Stimulated activated effector memory CD8-positive, alpha-beta T cell treated with anti-CD3 and anti-CD28 coated beads, Interleukin-12 subunit alpha, Interleukin-12 subunit beta, amount 100 ng/mL, for 72 hours (primary cell): ENCODE measurements at regions not wholly inside any gene's neighbourhood (a gene's known extent, or its start where the extent isn't known, plus 50 kb on each side); places are given as distances from the start of the nearest gene placed in this dataset.
"Not testable (repeated sequence)": the region's sequence is repeated elsewhere in the genome, so short reads cannot be mapped to it uniquely, and the experiment has no call there.

Source experiments
- ATAC-seq: fragments of 150-1000 bp; cut with Tn5 transposase; 2 replicates; pipeline ENCODE4 v1.10.0; 2021
- DNase-seq, 2 donors: peaks; one replicate each; pipeline ENCODE4 v3.0.0; 2021 to 2022; ENCODE audit warnings: low spot score in 2 of 2
- H3K27ac Mint-ChIP-seq: one replicate; pipeline ENCODE4 v1.8.0; 2022; ENCODE audit warnings: mild to moderate bottlenecking, mixed read lengths
- H3K36me3 Mint-ChIP-seq: one replicate; pipeline ENCODE4 v1.8.0; 2022; ENCODE audit warnings: mild to moderate bottlenecking, mixed read lengths
- H3K4me1 Mint-ChIP-seq: one replicate; pipeline ENCODE4 v1.8.0; 2022; ENCODE audit warnings: mixed read lengths
- H3K4me3 Mint-ChIP-seq: one replicate; pipeline ENCODE4 v1.8.0; 2022; ENCODE audit warnings: mild to moderate bottlenecking, mixed read lengths
- H3K9me3 Mint-ChIP-seq: one replicate; pipeline ENCODE4 v1.8.0; 2022; ENCODE audit warnings: mixed read lengths

DNA sequence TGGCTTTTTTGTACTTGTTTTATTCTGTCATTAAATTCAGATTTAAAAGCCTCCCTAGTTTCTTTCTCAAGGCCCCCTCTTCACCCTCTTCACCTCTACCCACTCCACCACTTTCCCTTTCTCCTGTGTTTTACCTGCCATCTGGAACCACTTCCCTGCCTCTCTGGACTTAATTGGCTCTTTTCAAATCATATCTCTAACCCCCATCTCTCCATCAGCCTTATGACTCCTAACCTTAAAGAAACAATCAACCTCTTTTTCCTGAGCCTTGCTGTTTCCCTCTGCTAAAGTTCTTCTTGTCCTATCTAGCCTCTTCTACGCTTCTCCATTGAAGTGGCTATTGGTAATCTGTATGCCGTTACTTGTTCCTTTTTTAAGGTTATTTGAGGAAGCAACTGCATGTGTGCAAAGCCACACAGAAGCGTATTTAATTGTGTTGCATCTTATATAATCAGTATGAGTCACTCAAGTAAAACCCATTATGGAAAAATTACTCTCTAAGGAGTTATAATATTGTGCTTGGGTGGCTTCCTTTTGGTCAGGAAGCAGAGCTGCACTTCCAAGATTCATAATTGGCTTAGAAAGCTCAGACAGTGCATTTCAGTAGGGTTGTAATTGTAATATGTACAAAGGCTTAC, 653.6 kb upstream of the ITGA1 start:
- Mint-ChIP-seq H3K4me1 (no peaks in the 10 kb centered on the region), H3K36me3 (no peaks in the 10 kb centered on the region), H3K4me3 (no peak overlapping the region), H3K27ac (no peak overlapping the region), H3K9me3 (peaks cover 4% of the 10 kb centered on the region)
- DNase-seq (no peak), ATAC-seq (no peak)

DNA sequence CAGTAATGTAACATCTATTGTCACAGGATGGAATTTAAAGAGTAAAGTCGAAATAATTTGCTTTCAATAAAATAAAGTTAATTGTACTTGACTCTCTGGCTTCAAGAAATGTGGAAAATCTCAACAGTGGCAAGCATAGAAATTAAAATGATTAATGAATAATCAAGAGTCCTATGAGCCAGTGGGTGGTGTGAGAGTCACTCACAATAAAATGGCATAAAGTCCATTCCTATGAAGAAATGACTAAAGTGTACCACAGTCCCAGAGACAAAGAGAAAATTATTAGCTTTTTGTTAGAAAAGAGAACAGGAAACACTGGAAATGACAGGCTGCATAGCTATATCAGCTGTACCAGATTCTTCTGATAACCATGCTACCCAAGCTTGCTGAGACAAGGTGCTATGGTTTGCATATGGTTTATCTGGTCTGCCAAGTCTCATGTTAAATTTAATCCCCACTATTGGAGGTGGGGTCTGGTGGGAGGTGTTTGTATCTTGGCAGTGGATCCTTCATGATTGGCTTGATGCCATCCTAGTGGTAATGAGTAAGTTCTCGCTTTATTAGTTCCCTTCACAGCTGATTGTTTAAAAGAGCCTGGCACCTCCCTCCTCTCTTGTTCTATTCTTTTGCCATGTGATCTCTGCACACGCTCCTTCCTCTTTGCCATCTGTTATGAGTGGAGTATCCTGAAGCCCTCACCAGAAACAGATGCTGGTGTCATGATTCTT, 647.7 kb upstream of the ITGA1 start:
- no peak for DNase-seq
- Mint-ChIP-seq H3K4me1 (no peaks in the 10 kb centered on the region), H3K36me3 (no peaks in the 10 kb centered on the region), H3K9me3 (peaks cover 5% of the 10 kb centered on the region), H3K27ac (no peak overlapping the region), H3K4me3 (no peak overlapping the region)
- peak; percentile 13 for ATAC-seq

DNA sequence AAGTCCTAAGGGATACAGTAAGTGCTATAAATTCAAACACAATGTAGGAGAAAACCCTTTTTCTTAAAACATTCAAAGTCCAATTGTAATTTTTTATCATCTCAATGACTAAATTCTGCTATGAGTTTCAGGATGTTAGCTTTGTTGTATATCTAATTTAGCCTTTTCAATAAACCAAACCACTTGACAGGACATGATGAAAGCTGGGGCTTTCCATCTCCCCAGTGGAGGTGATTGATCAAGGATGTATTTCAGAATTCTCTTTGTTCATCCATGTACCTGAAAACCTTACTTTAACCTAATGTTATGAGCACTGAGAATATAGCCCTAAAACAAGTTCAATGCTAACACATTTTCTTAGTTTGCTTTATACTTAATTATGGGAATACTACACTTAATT, 639.0 kb upstream of the ITGA1 start:
- Mint-ChIP-seq H3K9me3 (no peaks in the 10 kb centered on the region), H3K4me3 (no peak overlapping the region), H3K36me3 (no peaks in the 10 kb centered on the region), H3K27ac (no peak overlapping the region), H3K4me1 (no peaks in the 10 kb centered on the region)
- no peak for DNase-seq
- ATAC-seq = no peak

DNA sequence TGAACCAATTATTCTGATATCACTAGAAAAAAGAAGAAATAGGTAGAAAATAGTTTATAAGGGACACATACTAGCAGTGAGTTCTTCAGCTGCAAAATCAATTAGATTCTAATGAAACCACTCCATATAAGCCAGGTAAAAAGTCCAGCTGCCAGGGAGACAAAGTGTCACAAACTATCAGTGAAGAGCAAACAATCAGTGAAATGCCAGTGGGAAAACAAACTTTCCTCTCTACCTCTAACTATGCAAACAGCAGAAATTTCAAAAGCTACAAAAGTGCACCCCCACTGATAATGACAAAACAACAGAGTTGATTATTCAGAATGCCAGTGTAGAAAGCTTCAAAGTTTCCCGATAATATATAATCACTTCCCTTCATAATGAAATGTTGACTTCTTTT, 637.2 kb upstream of the ITGA1 start:
- no peaks in the 10 kb centered on the region for H3K36me3 Mint-ChIP-seq
- peaks cover 5% of the 10 kb centered on the region for H3K9me3 Mint-ChIP-seq
- no peaks in the 10 kb centered on the region for H3K4me1 Mint-ChIP-seq
- ATAC-seq (no peak), DNase-seq (no peak)
- H3K27ac Mint-ChIP-seq = no peak overlapping the region
- no peak overlapping the region for H3K4me3 Mint-ChIP-seq

DNA sequence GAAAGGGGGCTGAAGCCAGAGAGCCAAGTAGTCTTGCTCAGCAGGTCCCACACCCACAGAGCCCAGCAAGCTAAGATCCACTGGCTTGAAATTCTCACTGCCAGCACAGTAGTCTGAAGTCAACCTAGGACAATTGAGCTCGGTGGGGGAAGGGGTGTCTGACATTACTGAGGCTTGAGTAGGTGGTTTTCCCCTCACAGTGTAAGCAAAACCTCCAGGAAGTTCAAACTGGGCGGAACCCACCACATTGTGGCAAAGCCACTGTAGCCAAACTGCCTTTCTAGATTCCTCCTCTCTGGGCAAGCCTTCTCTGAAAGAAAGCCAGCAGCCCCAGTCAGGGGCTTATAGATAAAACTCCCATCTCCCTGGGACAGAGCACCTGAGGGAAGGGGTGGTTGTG, 630.9 kb upstream of the ITGA1 start:
- peaks cover 16% of the 10 kb centered on the region for H3K9me3 Mint-ChIP-seq
- not testable (repeated sequence) for H3K4me3 Mint-ChIP-seq, H3K4me1 Mint-ChIP-seq, H3K36me3 Mint-ChIP-seq, H3K27ac Mint-ChIP-seq, DNase-seq
- peak; percentile 11 for ATAC-seq

DNA sequence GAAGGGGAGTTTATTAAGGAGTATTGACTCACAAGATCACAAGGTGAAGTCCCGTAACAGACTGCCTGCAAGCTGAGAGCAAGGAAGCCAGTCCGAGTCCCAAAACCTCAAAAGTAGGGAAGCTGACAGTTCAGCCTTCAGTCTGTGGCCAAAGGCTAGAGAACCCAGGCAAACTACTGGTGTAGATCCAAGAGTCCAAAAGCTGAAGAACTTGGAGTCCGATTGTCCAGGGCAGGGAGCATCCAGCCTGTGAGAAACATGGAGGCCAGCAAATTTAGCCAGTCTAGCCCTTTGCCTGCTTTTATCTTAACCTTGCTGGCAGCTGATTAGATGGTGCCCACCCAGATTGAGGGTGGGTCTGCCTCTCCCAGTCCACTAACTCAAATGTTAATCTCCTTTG, 621.9 kb upstream of the ITGA1 start:
- H3K9me3 Mint-ChIP-seq, H3K27ac Mint-ChIP-seq, DNase-seq, ATAC-seq, H3K4me3 Mint-ChIP-seq, H3K4me1 Mint-ChIP-seq, H3K36me3 Mint-ChIP-seq: not testable (repeated sequence)

DNA sequence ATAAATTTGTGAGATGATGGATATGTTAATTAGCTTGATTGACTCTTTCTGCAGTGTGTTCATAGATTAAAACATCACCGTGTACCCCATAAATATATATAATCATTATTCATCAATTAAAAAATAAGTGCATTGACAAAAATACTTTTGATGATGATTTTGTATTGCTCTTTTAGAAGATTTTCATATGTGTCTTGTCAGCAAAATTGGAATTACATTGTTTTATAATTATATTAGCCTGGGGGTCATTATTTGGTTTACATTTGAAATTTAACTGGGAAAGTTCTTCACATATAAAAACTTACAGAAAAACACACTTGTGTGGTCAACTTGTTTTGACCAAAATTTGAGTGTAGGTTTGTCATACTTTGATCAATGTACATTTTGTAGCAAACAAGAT, 614.6 kb upstream of the ITGA1 start:
- DNase-seq (no peak), ATAC-seq (no peak)
- Mint-ChIP-seq H3K4me1 (no peaks in the 10 kb centered on the region), H3K4me3 (no peak overlapping the region), H3K27ac (no peak overlapping the region), H3K9me3 (peaks cover 3% of the 10 kb centered on the region), H3K36me3 (no peaks in the 10 kb centered on the region)

DNA sequence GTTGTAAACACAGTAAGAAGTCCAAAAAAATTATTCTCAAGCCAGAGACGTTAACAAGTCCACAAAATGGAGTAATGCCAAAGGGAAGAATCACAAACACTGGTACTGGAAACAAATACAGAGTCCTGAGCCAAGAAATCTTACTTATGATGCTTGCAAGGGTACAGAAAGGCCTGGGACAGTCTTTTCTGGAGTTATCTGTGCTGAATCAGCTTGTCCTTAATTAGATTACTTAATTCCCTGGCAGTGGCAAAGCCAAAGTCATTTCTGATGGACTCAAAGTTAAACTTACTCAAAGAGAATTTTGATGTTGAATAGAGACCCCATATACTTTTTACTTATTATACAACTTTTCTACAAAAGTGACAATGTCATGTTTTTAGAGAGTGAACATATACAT, 610.5 kb upstream of the ITGA1 start:
- H3K27ac Mint-ChIP-seq = no peak overlapping the region
- no peak overlapping the region for H3K4me3 Mint-ChIP-seq
- H3K9me3 Mint-ChIP-seq = peaks cover 7% of the 10 kb centered on the region
- DNase-seq = no peak
- no peaks in the 10 kb centered on the region for H3K4me1 Mint-ChIP-seq
- no peaks in the 10 kb centered on the region for H3K36me3 Mint-ChIP-seq
- no peak for ATAC-seq

DNA sequence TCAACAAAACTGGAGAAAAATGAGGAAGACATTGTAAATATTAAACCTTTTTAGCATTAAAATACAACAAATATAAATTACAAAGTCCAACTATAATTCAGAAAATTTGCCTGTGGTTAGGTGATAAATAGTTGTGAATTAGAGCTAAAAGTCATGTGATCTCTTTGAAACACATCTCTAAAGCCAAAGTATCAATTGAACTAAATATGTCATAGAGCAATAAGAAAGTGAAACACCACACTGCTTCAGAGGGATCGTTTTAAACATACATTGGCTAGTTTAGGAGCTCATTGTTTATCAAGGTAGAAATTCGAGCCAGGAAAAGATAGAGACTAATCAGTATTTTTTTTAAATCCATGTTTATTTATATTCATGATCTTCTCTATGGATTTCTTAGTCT, 606.3 kb upstream of the ITGA1 start:
- H3K36me3 Mint-ChIP-seq = no peaks in the 10 kb centered on the region
- no peak overlapping the region for H3K27ac Mint-ChIP-seq
- no peak overlapping the region for H3K4me3 Mint-ChIP-seq
- H3K4me1 Mint-ChIP-seq = no peaks in the 10 kb centered on the region
- DNase-seq (no peak), ATAC-seq (no peak)
- peaks cover 4% of the 10 kb centered on the region for H3K9me3 Mint-ChIP-seq

DNA sequence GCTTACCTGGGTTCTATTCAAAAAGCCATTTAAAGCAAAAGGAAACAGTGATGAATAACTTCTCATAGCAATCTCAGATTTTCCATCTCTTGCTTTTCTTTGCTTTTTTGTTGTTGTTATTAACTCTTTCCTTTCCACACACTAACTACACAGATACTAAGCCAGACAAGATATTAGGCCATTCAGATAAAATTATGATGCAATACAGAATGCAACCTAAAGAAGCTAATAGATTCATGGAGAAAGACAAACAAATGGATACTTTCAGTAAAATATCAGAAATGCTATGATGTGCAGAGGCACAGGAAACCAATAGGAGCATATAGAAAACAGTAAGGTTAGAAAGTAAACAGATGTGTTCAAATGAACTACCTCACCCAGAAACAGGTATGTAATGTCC, 597.0 kb upstream of the ITGA1 start:
- ATAC-seq = no peak
- H3K4me3 Mint-ChIP-seq = no peak overlapping the region
- no peak overlapping the region for H3K27ac Mint-ChIP-seq
- no peaks in the 10 kb centered on the region for H3K4me1 Mint-ChIP-seq
- H3K9me3 Mint-ChIP-seq = peaks cover 5% of the 10 kb centered on the region
- DNase-seq = no peak
- no peaks in the 10 kb centered on the region for H3K36me3 Mint-ChIP-seq

DNA sequence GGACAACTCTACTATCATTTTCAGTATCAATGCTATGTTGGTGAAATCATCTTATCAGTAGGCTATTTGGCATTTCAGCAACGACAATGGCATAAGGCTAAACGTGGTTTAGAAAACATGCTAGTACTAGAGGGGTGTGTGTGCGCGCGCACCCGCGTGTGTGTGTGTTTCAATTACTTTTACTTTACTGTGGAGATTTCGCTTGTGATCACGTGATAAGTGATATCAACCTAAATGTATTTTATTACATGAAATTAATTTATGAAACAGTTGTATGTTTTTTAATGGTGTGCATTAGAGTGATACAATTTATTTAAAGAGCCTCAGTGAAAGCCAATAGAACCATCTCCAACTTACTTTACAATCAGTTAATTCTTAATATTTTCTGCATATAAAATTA, 587.9 kb upstream of the ITGA1 start:
- Mint-ChIP-seq H3K9me3 (peaks cover 8% of the 10 kb centered on the region), H3K4me3 (no peak overlapping the region), H3K27ac (no peak overlapping the region), H3K36me3 (no peaks in the 10 kb centered on the region), H3K4me1 (no peaks in the 10 kb centered on the region)
- ATAC-seq = no peak
- no peak for DNase-seq

DNA sequence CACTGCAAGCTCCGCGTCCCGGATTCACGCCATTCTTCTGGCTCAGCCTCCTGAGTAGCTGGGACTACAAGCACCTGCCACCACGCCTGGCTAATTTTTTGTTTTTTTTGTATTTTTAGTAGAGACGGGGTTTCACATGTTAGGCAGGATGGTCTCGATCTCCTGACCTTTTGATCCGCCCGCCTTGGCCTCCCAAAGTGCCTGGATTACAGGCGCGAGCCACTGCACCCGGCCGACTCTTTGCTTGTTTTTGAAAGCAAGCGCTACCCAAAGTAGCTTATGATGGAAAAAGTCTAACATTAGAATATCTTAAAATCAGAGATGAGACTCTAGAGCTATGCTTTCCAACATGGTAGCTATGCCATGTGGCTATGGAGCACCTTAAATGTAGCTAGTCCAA, 585.5 kb upstream of the ITGA1 start:
- no peak overlapping the region for H3K4me3 Mint-ChIP-seq
- peaks cover 8% of the 10 kb centered on the region for H3K9me3 Mint-ChIP-seq
- no peak overlapping the region for H3K27ac Mint-ChIP-seq
- H3K4me1 Mint-ChIP-seq = no peaks in the 10 kb centered on the region
- DNase-seq (no peak), ATAC-seq (no peak)
- H3K36me3 Mint-ChIP-seq = no peaks in the 10 kb centered on the region

DNA sequence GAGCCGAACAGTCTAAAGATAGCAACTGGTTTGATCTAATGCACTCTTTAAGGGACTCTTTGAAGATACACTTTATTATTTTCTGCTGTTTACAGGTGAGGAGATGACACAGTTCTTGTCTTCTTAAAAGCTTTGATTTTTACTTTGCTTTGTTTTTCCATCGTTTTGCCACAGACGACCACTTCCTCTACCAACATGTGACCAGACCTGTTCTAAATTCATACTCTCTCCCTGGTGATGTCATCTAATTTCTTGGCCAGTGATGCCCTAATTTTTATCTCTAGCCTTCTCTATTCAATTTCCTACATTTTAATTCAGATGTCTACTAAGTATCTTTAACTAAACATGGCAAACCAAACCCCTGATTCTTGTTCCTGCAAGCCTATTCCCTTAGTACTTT, 583.4 kb upstream of the ITGA1 start:
- no peak for ATAC-seq
- DNase-seq = no peak
- H3K27ac Mint-ChIP-seq = no peak overlapping the region

More for the DNA sequence above, 583.4 kb upstream of the ITGA1 start:
- Mint-ChIP-seq H3K36me3 (no peaks in the 10 kb centered on the region), H3K4me3 (no peak overlapping the region), H3K9me3 (peaks cover 6% of the 10 kb centered on the region), H3K4me1 (no peaks in the 10 kb centered on the region)
